Tongue (tissue), 1 donor: ENCODE measurements at regions not wholly inside any gene's neighbourhood (a gene's known extent, or its start where the extent isn't known, plus 50 kb on each side); places are given as distances from the start of the nearest gene placed in this dataset.
"Not testable (repeated sequence)": the region's sequence is repeated elsewhere in the genome, so short reads cannot be mapped to it uniquely, and the experiment has no call there.

Source experiments
- DNase-seq: peaks from one replicate; pipeline ENCODE4 v3.0.0-alpha.2; 2015

- no peak for DNase-seq
Observed at GRCh38 chr5:9847631-9848030, 217.5 kb upstream of the TAS2R1 start.

- no peak for DNase-seq
Observed at GRCh38 chr5:9845185-9845584, 215.0 kb upstream of the TAS2R1 start.

GRCh38 chr5:9841516-9842170, 211.5 kb upstream of the TAS2R1 start:
- no peak for DNase-seq

GRCh38 chr5:9838916-9839315, 208.8 kb upstream of the TAS2R1 start:
- peak; percentile 86 for DNase-seq

- DNase-seq, result peak; percentile 51
Observed at GRCh38 chr5:9834871-9835770, 205.0 kb upstream of the TAS2R1 start.

- no peak for DNase-seq
Observed at GRCh38 chr5:9833871-9834270, 203.7 kb upstream of the TAS2R1 start.

GRCh38 chr5:9832921-9833320, 202.8 kb upstream of the TAS2R1 start:
- DNase-seq, result no peak

GRCh38 chr5:9831823-9832222, 201.7 kb upstream of the TAS2R1 start:
- no peak for DNase-seq

GRCh38 chr5:9830184-9830583, 200.0 kb upstream of the TAS2R1 start:
- DNase-seq, result no peak

- DNase-seq, result no peak
Observed at GRCh38 chr5:9829621-9830020, 199.5 kb upstream of the TAS2R1 start.

GRCh38 chr5:9820691-9821449, 190.7 kb upstream of the TAS2R1 start:
- peak; percentile 91 for DNase-seq

GRCh38 chr5:9818340-9818845, 188.2 kb upstream of the TAS2R1 start:
- DNase-seq, result no peak

GRCh38 chr5:9817819-9818218, 187.7 kb upstream of the TAS2R1 start:
- DNase-seq, result no peak

- no peak for DNase-seq
Observed at GRCh38 chr5:9815051-9815450, 184.9 kb upstream of the TAS2R1 start.

GRCh38 chr5:9813305-9813704, 183.2 kb upstream of the TAS2R1 start:
- no peak for DNase-seq

- not testable (repeated sequence) for DNase-seq
Observed at GRCh38 chr5:9807366-9807765, 177.2 kb upstream of the TAS2R1 start.

GRCh38 chr5:9801908-9802307, 171.8 kb upstream of the TAS2R1 start:
- DNase-seq, result no peak

GRCh38 chr5:9799606-9800005, 169.5 kb upstream of the TAS2R1 start:
- peak; percentile 23 for DNase-seq

GRCh38 chr5:9790276-9790675, 160.1 kb upstream of the TAS2R1 start:
- peak; percentile 27 for DNase-seq

- peak; percentile 49 for DNase-seq
Observed at GRCh38 chr5:9789777-9790176, 159.6 kb upstream of the TAS2R1 start.

GRCh38 chr5:9787861-9788600, 157.9 kb upstream of the TAS2R1 start:
- no peak for DNase-seq
